H1 (cell line): ENCODE measurements at regions not wholly inside any gene's neighbourhood (a gene's known extent, or its start where the extent isn't known, plus 50 kb on each side); places are given as distances from the start of the nearest gene placed in this dataset.

Experiments used
- CTCF ChIA-PET: fragments of 300-600 bp; sonication (Branson Sonifier 250); formaldehyde crosslinking; loops from one replicate; lab custom pipeline; 2021; ENCODE audit not compliant: partially characterized antibody; lab: Charles Lee
- POLR2A ChIA-PET: fragments of 300-600 bp; sonication (Branson Sonifier 250); formaldehyde crosslinking; loops from one replicate; lab custom pipeline; 2021; ENCODE audit warnings: inconsistent platforms; ENCODE audit not compliant: partially characterized antibody; lab: Charles Lee
- DNase-seq, 2 experiments: peaks; one replicate each; pipeline versions ENCODE4 v3.0.0 to v3.0.0-alpha.2; 2010 to 2022; ENCODE audit warnings: low spot score in 2 of 2, low read depth in 1 of 2, mixed read lengths in 1 of 2
- FAIRE-seq: peaks from 2 replicates; lab custom pipeline; 2011; peaks lifted over from hg19 to GRCh38; lab: Jason Lieb, UNC
- H2AFZ ChIP-seq: 2 replicates; pipeline ENCODE4 v1.8.1; 2012; ENCODE audit warnings: low read length, inconsistent platforms
- H2AK5ac ChIP-seq: 2 replicates; pipeline ENCODE4 v1.6.1; 2013; ENCODE audit warnings: low read depth, low read length
- H2BK120ac ChIP-seq: replicated peaks from 2 replicates; pipeline ENCODE3; 2013; ENCODE audit warnings: low read depth, low read length, inconsistent platforms
- H2BK12ac ChIP-seq: 2 replicates; pipeline ENCODE4 v1.6.1; 2013; ENCODE audit warnings: low read depth, low read length
- H2BK15ac ChIP-seq: 2 replicates; pipeline ENCODE4 v1.6.1; 2013; ENCODE audit warnings: low read length
- H2BK20ac ChIP-seq: 2 replicates; pipeline ENCODE4 v1.6.1; 2013; ENCODE audit warnings: low read length
- H2BK5ac ChIP-seq: 2 replicates; pipeline ENCODE4 v1.6.1; 2013; ENCODE audit warnings: low read depth, low read length
- H3K14ac ChIP-seq: 2 replicates; pipeline ENCODE4 v1.6.1; 2013; ENCODE audit warnings: inconsistent platforms; ENCODE audit not compliant: insufficient read length
- H3K18ac ChIP-seq: 2 replicates; pipeline ENCODE4 v1.6.1; 2013; ENCODE audit warnings: low read length; ENCODE audit errors: extremely low read depth
- H3K23ac ChIP-seq: 2 replicates; pipeline ENCODE4 v1.6.1; 2013; ENCODE audit warnings: inconsistent platforms; ENCODE audit not compliant: insufficient read length
- H3K23me2 ChIP-seq: 2 replicates; pipeline ENCODE4 v1.6.1; 2013; ENCODE audit warnings: low read depth, low read length
- H3K27ac ChIP-seq: 2 replicates; pipeline ENCODE4 v1.6.1; 2011; ENCODE audit warnings: low read depth, low read length, inconsistent platforms
- H3K27me3 ChIP-seq, 4 experiments: replicated peaks in 1 of 4; 1 replicate in 1 of 4; 2 replicates in 3 of 4; pipeline versions ENCODE4 v1.6.1 to v1.8.1; 2011 to 2013; ENCODE audit warnings: low read length in 3 of 4, mild to moderate bottlenecking in 3 of 4, inconsistent platforms in 2 of 4, mixed read lengths in 2 of 4, moderate library complexity in 1 of 4; ENCODE audit not compliant: control insufficient read depth in 3 of 4, insufficient read depth in 3 of 4; ENCODE audit errors: extremely low read depth in 1 of 4
- H3K36me3 ChIP-seq, 4 experiments: 2 replicates each; pipeline versions ENCODE4 v1.6.1 to v1.8.1; 2011 to 2013; ENCODE audit warnings: mild to moderate bottlenecking in 4 of 4, low read length in 3 of 4, moderate library complexity in 2 of 4, control low read depth in 1 of 4, inconsistent platforms in 1 of 4; ENCODE audit not compliant: insufficient read depth in 4 of 4, control insufficient read depth in 2 of 4
- H3K4ac ChIP-seq: replicated peaks from 2 replicates; pipeline ENCODE3; 2013; ENCODE audit warnings: low read length, low read depth, mixed read lengths, inconsistent platforms; ENCODE audit not compliant: insufficient read length
- H3K4me1 ChIP-seq, 4 experiments: replicated peaks in 1 of 4; 1 replicate in 1 of 4; 2 replicates in 3 of 4; pipeline versions ENCODE4 v1.6.1 to v1.8.1; 2011 to 2013; ENCODE audit warnings: low read length in 3 of 4, inconsistent platforms in 2 of 4, mixed read lengths in 1 of 4; ENCODE audit not compliant: insufficient read depth in 4 of 4, control insufficient read depth in 3 of 4
- H3K4me2 ChIP-seq, 2 experiments: 2 replicates each; pipeline versions ENCODE4 v1.6.1 to v1.8.1; 2011 to 2013; ENCODE audit warnings: low read depth in 2 of 2, low read length in 2 of 2, control low read depth in 1 of 2, inconsistent platforms in 1 of 2, mild to moderate bottlenecking in 1 of 2; ENCODE audit not compliant: insufficient read depth in 1 of 2
- H3K4me3 ChIP-seq, 4 experiments: fragments of 200-600, 300-600 bp in 1 of 4; sonication (generic), shearing (Covaris generic), sonication (Bioruptor Twin) in 1 of 4; 2 replicates each; pipeline versions ENCODE4 v1.5.1 to v1.8.1; 2011 to 2016; ENCODE audit warnings: low read length in 4 of 4, low read depth in 3 of 4, control low read depth in 2 of 4, inconsistent platforms in 2 of 4, mild to moderate bottlenecking in 2 of 4, mixed read lengths in 1 of 4, moderate library complexity in 1 of 4; ENCODE audit not compliant: insufficient read depth in 2 of 4; ENCODE audit errors: extremely low read depth in 1 of 4
- H3K56ac ChIP-seq: replicated peaks from 2 replicates; pipeline ENCODE3; 2013; ENCODE audit warnings: low read depth, mild to moderate bottlenecking, mixed read lengths, low read length, inconsistent platforms; ENCODE audit not compliant: insufficient read length
- H3K79me1 ChIP-seq: 2 replicates; pipeline ENCODE4 v1.6.1; 2013; ENCODE audit warnings: low read depth, low read length, control low read depth
- H3K79me2 ChIP-seq, 2 experiments: 2 replicates each; pipeline versions ENCODE4 v1.6.1 to v1.8.1; 2012 to 2013; ENCODE audit warnings: low read length in 2 of 2, mild to moderate bottlenecking in 2 of 2, inconsistent platforms in 1 of 2; ENCODE audit not compliant: insufficient read depth in 2 of 2, control insufficient read depth in 1 of 2
- H3K9ac ChIP-seq, 4 experiments: replicated peaks in 1 of 4; 1 replicate in 1 of 4; 2 replicates in 3 of 4; pipeline versions ENCODE4 v1.6.1 to v1.8.1; 2011 to 2013; ENCODE audit warnings: low read depth in 3 of 4, low read length in 3 of 4, control low read depth in 2 of 4, mild to moderate bottlenecking in 2 of 4, moderate library complexity in 2 of 4, inconsistent platforms in 1 of 4; ENCODE audit errors: extremely low read depth in 1 of 4
- H3K9me3 ChIP-seq, 2 experiments: 2 replicates each; pipeline versions ENCODE4 v1.6.1 to v1.8.1; 2012 to 2013; ENCODE audit warnings: mild to moderate bottlenecking in 2 of 2, moderate library complexity in 2 of 2, control low read depth in 1 of 2, inconsistent platforms in 1 of 2, low read depth in 1 of 2, low read length in 1 of 2, mixed read lengths in 1 of 2; ENCODE audit not compliant: insufficient read depth in 2 of 2
- H4K20me1 ChIP-seq, 2 experiments: replicated peaks in 1 of 2; 2 replicates each; pipeline versions ENCODE3 to v1.8.1; 2011 to 2013; ENCODE audit warnings: inconsistent platforms in 2 of 2, low read length in 2 of 2, mild to moderate bottlenecking in 1 of 2; ENCODE audit not compliant: insufficient read depth in 2 of 2, control insufficient read depth in 1 of 2
- H4K5ac ChIP-seq: 2 replicates; pipeline ENCODE4 v1.6.1; 2013; ENCODE audit warnings: low read length, low read depth, mixed read lengths, inconsistent platforms; ENCODE audit not compliant: insufficient read length
- H4K8ac ChIP-seq: 2 replicates; pipeline ENCODE4 v1.8.0; 2013; ENCODE audit warnings: mild to moderate bottlenecking, moderate library complexity, low read length, inconsistent platforms; ENCODE audit not compliant: insufficient read depth; ENCODE audit errors: extremely low read depth
- H4K91ac ChIP-seq: replicated peaks from 2 replicates; pipeline ENCODE3; 2013; ENCODE audit warnings: low read length, mixed read lengths, inconsistent platforms; ENCODE audit not compliant: insufficient read length
- ATF3 ChIP-seq: IDR thresholded peaks from 2 replicates; pipeline ENCODE4 v1.6.1; 2011; ENCODE audit warnings: low read depth, mild to moderate bottlenecking, low read length; ENCODE audit not compliant: insufficient read depth
- CEBPB ChIP-seq: IDR thresholded peaks from 2 replicates; pipeline ENCODE4 v1.6.1; 2012; ENCODE audit warnings: low read depth, low read length
- MAX ChIP-seq: IDR thresholded peaks from 2 replicates; pipeline ENCODE4 v1.6.1; 2012; ENCODE audit warnings: inconsistent platforms
- NRF1 ChIP-seq: IDR thresholded peaks from 2 replicates; pipeline ENCODE4 v1.6.1; 2011; ENCODE audit warnings: mild to moderate bottlenecking, low read depth, low read length, improper control_type of control experiment
- POLR2A ChIP-seq, 2 experiments: IDR thresholded peaks; 1 replicate in 1 of 2; 2 replicates in 1 of 2; pipeline ENCODE4 v1.6.1; 2011; ENCODE audit warnings: low read depth in 2 of 2, low read length in 2 of 2, mild to moderate bottlenecking in 2 of 2; ENCODE audit errors: control extremely low read depth in 1 of 2
- SAP30 ChIP-seq: fragments of 300-600 bp; sonication (generic); IDR thresholded peaks from 2 replicates; pipeline ENCODE4 v1.7.1; 2012; ENCODE audit warnings: low read length, moderate library complexity, mild to moderate bottlenecking, inconsistent platforms; ENCODE audit not compliant: insufficient read depth, insufficient replicate concordance
- SIX5 ChIP-seq: IDR thresholded peaks from 2 replicates; pipeline ENCODE4 v1.6.1; 2011; ENCODE audit warnings: mild to moderate bottlenecking, low read depth, low read length
- SUZ12 ChIP-seq: fragments of 200-600 bp; sonication (generic); IDR thresholded peaks from 2 replicates; pipeline ENCODE4 v1.6.1; 2012; ENCODE audit warnings: mild to moderate bottlenecking, inconsistent platforms, low read length, moderate library complexity, mixed read lengths
- WGBS, 2 experiments: shearing (Covaris generic) in 1 of 2; methylation state at CpG; one replicate each; pipeline versions ENCODE4 v1.1.6 to v1.1.7; 2013 to 2015; ENCODE audit warnings: low lambda C conversion rate in 2 of 2, mixed read lengths in 2 of 2, inconsistent platforms in 1 of 2, low coverage in 1 of 2, missing lambda C conversion rate in 1 of 2; ENCODE audit not compliant: insufficient replicate concordance in 2 of 2, insufficient coverage in 1 of 2, insufficient read length in 1 of 2; ENCODE audit errors: extremely low coverage in 1 of 2, missing lambda C conversion rate in 1 of 2; 5-methylcytosine and 5-hydroxymethylcytosine counted together

- Histone ChIP-seq H3K23ac (no peak overlapping the region), H3K36me3 (no peaks in the 10 kb centered on the region), H2AFZ (peak overlapping the region; percentile 70; the same call in 1 of the 2 replicates), H2BK5ac (no peak overlapping the region), H2BK12ac (no peak overlapping the region), H4K20me1 (no peaks in the 10 kb centered on the region), H2BK120ac (no peak overlapping the region), H3K56ac (no peak overlapping the region), H4K5ac (no peak overlapping the region), H3K79me1 (no peaks in the 10 kb centered on the region), H3K14ac (no peak overlapping the region), H3K9ac (no peak overlapping the region), H3K27ac (no peak overlapping the region), H2BK15ac (no peak overlapping the region), H3K4ac (no peak overlapping the region), H2AK5ac (no peak overlapping the region), H4K91ac (no peak overlapping the region), H2BK20ac (no peak overlapping the region), H3K9me3 (no peaks in the 10 kb centered on the region), H3K18ac (no peak overlapping the region), H3K4me2 (no peak overlapping the region), H3K27me3 (no peaks in the 10 kb centered on the region), H3K4me1 (0 out of 7 replicates have a peak, but pooled peaks cover 0 to 2% (median 0%) of the 10 kb centered on the region in 4 experiments), H3K4me3 (no peak overlapping the region), H3K23me2 (no peaks in the 10 kb centered on the region), H3K79me2 (no peaks in the 10 kb centered on the region), H4K8ac (no peak overlapping the region)
- DNase-seq = no peak
- TF ChIP-seq SIX5 (no peak), CEBPB (no peak), POLR2A (IDR thresholded peaks at IDR 0.05; ENCODE audit: control extremely low read depth in 1 of 2, low read depth in 2 of 2, low read length in 2 of 2) (no peak), MAX (no peak), SUZ12 (no peak), SAP30 (no peak), ATF3 (no peak), NRF1 (no peak)
- ChIA-PET CTCF (interaction anchor here (0.5 kb wide), 1 partner anchor 577 kb away, joined by 4 read pairs; no protein-coding TSS in a partner anchor), POLR2A (no interaction called here)
- WGBS, 2 experiments = 95% methylated on average over 6 of the region's 6 CpGs; no CpG with 5 or more reads in 1 of the 2 experiments
- no peak for FAIRE-seq
These were observed 657.1 kb upstream of the SOX11 start for GRCh38 chr2:5035057-5035488.
